ENCODE measurements at regions not wholly inside any gene's neighbourhood (a gene's known extent, or its start where the extent isn't known, plus 50 kb on each side); places are given as distances from the start of the nearest gene placed in this dataset.

- Histone ChIP-seq H3K27me3 (ENCODE audit: low read depth) (no peaks in the 10 kb centered on the region), H3K9me3 (no peaks in the 10 kb centered on the region), H3K36me3 (no peaks in the 10 kb centered on the region), H3K27ac (no peak overlapping the region), H3K4me1 (no peaks in the 10 kb centered on the region), H3K4me3 (no peak overlapping the region)
- no peak for ATAC-seq
- TF ChIP-seq, protein P1, sequence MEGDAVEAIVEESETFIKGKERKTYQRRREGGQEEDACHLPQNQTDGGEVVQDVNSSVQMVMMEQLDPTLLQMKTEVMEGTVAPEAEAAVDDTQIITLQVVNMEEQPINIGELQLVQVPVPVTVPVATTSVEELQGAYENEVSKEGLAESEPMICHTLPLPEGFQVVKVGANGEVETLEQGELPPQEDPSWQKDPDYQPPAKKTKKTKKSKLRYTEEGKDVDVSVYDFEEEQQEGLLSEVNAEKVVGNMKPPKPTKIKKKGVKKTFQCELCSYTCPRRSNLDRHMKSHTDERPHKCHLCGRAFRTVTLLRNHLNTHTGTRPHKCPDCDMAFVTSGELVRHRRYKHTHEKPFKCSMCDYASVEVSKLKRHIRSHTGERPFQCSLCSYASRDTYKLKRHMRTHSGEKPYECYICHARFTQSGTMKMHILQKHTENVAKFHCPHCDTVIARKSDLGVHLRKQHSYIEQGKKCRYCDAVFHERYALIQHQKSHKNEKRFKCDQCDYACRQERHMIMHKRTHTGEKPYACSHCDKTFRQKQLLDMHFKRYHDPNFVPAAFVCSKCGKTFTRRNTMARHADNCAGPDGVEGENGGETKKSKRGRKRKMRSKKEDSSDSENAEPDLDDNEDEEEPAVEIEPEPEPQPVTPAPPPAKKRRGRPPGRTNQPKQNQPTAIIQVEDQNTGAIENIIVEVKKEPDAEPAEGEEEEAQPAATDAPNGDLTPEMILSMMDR (IDR thresholded peaks at IDR 0.05), result no peak
- no peak for DNase-seq
- intact Hi-C loops (cut with DNase I), result no loop called here
Measured at GRCh38 chr4:137307806-137308205, 224.5 kb downstream of the PCDH18 start.

DNA sequence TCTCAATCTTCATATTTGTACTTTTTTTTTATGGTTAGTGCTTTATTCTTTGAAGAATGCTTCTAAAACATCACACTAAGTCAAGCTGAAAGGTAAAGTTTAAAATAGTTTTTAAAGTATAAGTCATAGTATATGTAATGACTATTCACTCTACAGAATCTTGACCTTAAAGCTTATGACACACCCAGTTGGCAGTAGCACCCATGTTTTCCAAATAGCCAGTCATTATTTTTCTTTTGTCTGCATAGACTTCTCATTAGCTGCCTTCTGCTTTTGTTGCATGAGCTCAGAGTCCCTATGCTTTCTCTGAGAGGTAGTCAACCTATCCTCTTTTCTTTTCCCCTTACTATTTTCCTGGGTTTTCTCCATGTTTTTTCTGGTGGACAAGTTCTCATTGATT lies 231.5 kb downstream of the PCDH18 start:
- H3K27me3 ChIP-seq (ENCODE audit: low read depth), result no peaks in the 10 kb centered on the region
- no peaks in the 10 kb centered on the region for H3K4me1 ChIP-seq

DNA sequence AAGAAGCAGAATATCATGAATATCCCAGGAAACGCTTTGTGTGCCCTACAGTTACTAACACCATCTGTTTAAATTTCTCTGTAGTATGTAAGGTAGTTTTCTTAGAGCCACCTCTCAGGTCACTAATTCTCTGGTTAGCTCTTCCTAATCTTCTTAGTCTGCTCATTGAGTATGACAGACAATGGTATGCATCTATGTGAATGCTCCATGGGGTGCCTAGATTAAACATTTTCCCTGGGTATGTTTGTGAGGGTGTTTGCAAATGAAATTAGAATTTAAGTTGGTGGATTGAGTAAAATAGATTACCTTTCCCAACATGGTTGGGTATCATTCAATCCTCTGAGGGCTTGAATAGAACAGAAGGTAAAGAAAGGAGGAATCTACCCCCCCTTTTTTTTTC lies 233.0 kb downstream of the PCDH18 start:
- TF ChIP-seq, protein P1 (IDR thresholded peaks at IDR 0.05), result no peak
- Histone ChIP-seq H3K27me3 (ENCODE audit: low read depth) (no peaks in the 10 kb centered on the region), H3K4me1 (no peaks in the 10 kb centered on the region), H3K9me3 (no peaks in the 10 kb centered on the region), H3K36me3 (no peaks in the 10 kb centered on the region), H3K4me3 (no peak overlapping the region), H3K27ac (no peak overlapping the region)
- DNase-seq, result no peak
- intact Hi-C loops (cut with DNase I), result no loop called here
- ATAC-seq, result no peak

More for the DNA sequence above, 231.5 kb downstream of the PCDH18 start:
- DNase-seq (no peak), ATAC-seq (no peak)
- TF ChIP-seq, protein P1 (IDR thresholded peaks at IDR 0.05), result no peak
- H3K4me3 ChIP-seq, result no peak overlapping the region
- H3K27ac ChIP-seq, result no peak overlapping the region
- H3K36me3 ChIP-seq, result no peaks in the 10 kb centered on the region
- intact Hi-C loops (cut with DNase I), result no loop called here
- no peaks in the 10 kb centered on the region for H3K9me3 ChIP-seq

- TF ChIP-seq, protein P1 (IDR thresholded peaks at IDR 0.05), result no peak
- no peak overlapping the region for H3K4me3 ChIP-seq
- no peaks in the 10 kb centered on the region for H3K9me3 ChIP-seq
- no peaks in the 10 kb centered on the region for H3K36me3 ChIP-seq
- no peak for DNase-seq
- ATAC-seq, result no peak
- H3K27ac ChIP-seq, result no peak overlapping the region
- intact Hi-C loops (cut with DNase I), result no loop called here
- no peaks in the 10 kb centered on the region for H3K27me3 ChIP-seq (ENCODE audit: low read depth)
- H3K4me1 ChIP-seq, result no peaks in the 10 kb centered on the region
Measured at GRCh38 chr4:137293281-137293680, 239.0 kb downstream of the PCDH18 start.

GRCh38 chr4:137283737-137284136 lies 248.6 kb downstream of the PCDH18 start:
- Histone ChIP-seq H3K4me3 (no peak overlapping the region), H3K4me1 (no peaks in the 10 kb centered on the region), H3K27me3 (ENCODE audit: low read depth) (no peaks in the 10 kb centered on the region), H3K36me3 (no peaks in the 10 kb centered on the region), H3K9me3 (no peaks in the 10 kb centered on the region), H3K27ac (no peak overlapping the region)
- ATAC-seq (no peak), DNase-seq (no peak)
- TF ChIP-seq, protein P1 (IDR thresholded peaks at IDR 0.05), result no peak
- intact Hi-C loops (cut with DNase I), result no loop called here

GRCh38 chr4:137278431-137278830 lies 253.9 kb downstream of the PCDH18 start:
- intact Hi-C loops (cut with DNase I), result no loop called here
- H3K4me1 ChIP-seq, result no peaks in the 10 kb centered on the region
- H3K27me3 ChIP-seq (ENCODE audit: low read depth), result no peaks in the 10 kb centered on the region
- H3K9me3 ChIP-seq, result no peaks in the 10 kb centered on the region
- no peak overlapping the region for H3K27ac ChIP-seq
- no peak for ATAC-seq
- no peaks in the 10 kb centered on the region for H3K36me3 ChIP-seq
- DNase-seq, result no peak
- TF ChIP-seq, protein P1 (IDR thresholded peaks at IDR 0.05), result no peak
- no peak overlapping the region for H3K4me3 ChIP-seq

All from lower lobe of right lung (tissue), 2 donors.